ENCODE measurements at regions not wholly inside any gene's neighbourhood (a gene's known extent, or its start where the extent isn't known, plus 50 kb on each side); places are given as distances from the start of the nearest gene placed in this dataset.

GRCh38 chr5:128631771-128632170 lies 93.7 kb upstream of the FBN2 start:
- no peak for TF ChIP-seq EZH2 (IDR thresholded peaks at IDR 0.05; ENCODE audit: low read length)
- TF ChIP-seq, protein P1, sequence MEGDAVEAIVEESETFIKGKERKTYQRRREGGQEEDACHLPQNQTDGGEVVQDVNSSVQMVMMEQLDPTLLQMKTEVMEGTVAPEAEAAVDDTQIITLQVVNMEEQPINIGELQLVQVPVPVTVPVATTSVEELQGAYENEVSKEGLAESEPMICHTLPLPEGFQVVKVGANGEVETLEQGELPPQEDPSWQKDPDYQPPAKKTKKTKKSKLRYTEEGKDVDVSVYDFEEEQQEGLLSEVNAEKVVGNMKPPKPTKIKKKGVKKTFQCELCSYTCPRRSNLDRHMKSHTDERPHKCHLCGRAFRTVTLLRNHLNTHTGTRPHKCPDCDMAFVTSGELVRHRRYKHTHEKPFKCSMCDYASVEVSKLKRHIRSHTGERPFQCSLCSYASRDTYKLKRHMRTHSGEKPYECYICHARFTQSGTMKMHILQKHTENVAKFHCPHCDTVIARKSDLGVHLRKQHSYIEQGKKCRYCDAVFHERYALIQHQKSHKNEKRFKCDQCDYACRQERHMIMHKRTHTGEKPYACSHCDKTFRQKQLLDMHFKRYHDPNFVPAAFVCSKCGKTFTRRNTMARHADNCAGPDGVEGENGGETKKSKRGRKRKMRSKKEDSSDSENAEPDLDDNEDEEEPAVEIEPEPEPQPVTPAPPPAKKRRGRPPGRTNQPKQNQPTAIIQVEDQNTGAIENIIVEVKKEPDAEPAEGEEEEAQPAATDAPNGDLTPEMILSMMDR (optimal IDR thresholded peaks at IDR 0.05 in 1 of 3, IDR thresholded peaks at IDR 0.05 in 1 of 3, conservative IDR thresholded peaks at IDR 0.05 in 1 of 3; ENCODE audit: extremely low read depth in 1 of 3, insufficient read depth in 2 of 3, low read length in 3 of 3) = no peak
